Endothelial cell of umbilical vein (primary cell): ENCODE measurements at regions not wholly inside any gene's neighbourhood (a gene's known extent, or its start where the extent isn't known, plus 50 kb on each side); places are given as distances from the start of the nearest gene placed in this dataset.

Experiments
- BruUV-seq: library from RNA; stranded (reverse); fragments of 400-500 nt; replicated peaks from 2 replicates; lab custom pipeline; 2021; lab: Mats Ljungman, UMichigan
- CTCF ChIA-PET: fragments of 300-600, 350-600 bp; sonication (Branson Sonifier 250); formaldehyde crosslinking; loops from one replicate; lab custom pipeline; 2021; ENCODE audit warnings: antibody characterized with exemption, inconsistent platforms; lab: Charles Lee
- POLR2A ChIA-PET: fragments of 300-600, 350-600 bp; sonication (Branson Sonifier 250); formaldehyde crosslinking; loops from one replicate; lab custom pipeline; 2021; ENCODE audit warnings: antibody characterized with exemption, inconsistent platforms; lab: Charles Lee
- DNase-seq: peaks from one replicate; pipeline ENCODE4 v3.0.0-alpha.2; 2011; ENCODE audit warnings: low read depth, low spot score
- FAIRE-seq: peaks from 2 replicates; lab custom pipeline; 2011; peaks lifted over from hg19 to GRCh38; lab: Jason Lieb, UNC
- H2AFZ ChIP-seq: 2 replicates; pipeline ENCODE4 v1.6.0; 2012; ENCODE audit warnings: low read depth, low read length, control low read depth, inconsistent platforms
- H3K27ac ChIP-seq: 2 replicates; pipeline ENCODE4 v1.5.1; 2011; ENCODE audit warnings: low read depth, mild to moderate bottlenecking, control low read depth, low read length, moderate library complexity; ENCODE audit not compliant: insufficient read depth
- H3K27me3 ChIP-seq, 2 experiments: 2 replicates each; pipeline versions ENCODE4 v1.6.0 to v1.6.1; 2011; ENCODE audit warnings: low read length in 2 of 2, mixed read lengths in 1 of 2; ENCODE audit not compliant: control insufficient read depth in 2 of 2, insufficient read depth in 2 of 2
- H3K36me3 ChIP-seq, 2 experiments: 2 replicates in 1 of 2; 3 replicates in 1 of 2; pipeline ENCODE4 v1.5.1; 2011; ENCODE audit warnings: low read length in 2 of 2, mild to moderate bottlenecking in 1 of 2, moderate library complexity in 1 of 2; ENCODE audit not compliant: control insufficient read depth in 2 of 2, insufficient read depth in 2 of 2; ENCODE audit errors: extremely low read depth in 1 of 2
- H3K4me1 ChIP-seq: 3 replicates; pipeline ENCODE4 v1.5.1; 2011; ENCODE audit warnings: mild to moderate bottlenecking, low read length; ENCODE audit not compliant: control insufficient read depth, insufficient read depth; ENCODE audit errors: extremely low read depth
- H3K4me2 ChIP-seq: 2 replicates; pipeline ENCODE4 v1.6.1; 2011; ENCODE audit warnings: low read length, control low read depth, mixed read lengths; ENCODE audit not compliant: insufficient read depth
- H3K4me3 ChIP-seq, 3 experiments: fragments of 200-600 bp in 1 of 3; sonication (generic), shearing (Covaris generic) in 1 of 3; replicated peaks in 1 of 3; 2 replicates each; pipeline ENCODE4 v1.5.1; 2011 to 2016; ENCODE audit warnings: control low read depth in 3 of 3, low read length in 3 of 3, mild to moderate bottlenecking in 2 of 3, inconsistent platforms in 1 of 3, low read depth in 1 of 3, moderate library complexity in 1 of 3; ENCODE audit not compliant: insufficient read depth in 1 of 3
- H3K79me2 ChIP-seq: 2 replicates; pipeline ENCODE4 v1.6.0; 2012; ENCODE audit warnings: low read length, inconsistent platforms; ENCODE audit not compliant: control insufficient read depth, insufficient read depth
- H3K9ac ChIP-seq: replicated peaks from 2 replicates; pipeline ENCODE3; 2011; ENCODE audit warnings: low read length, control low read depth; ENCODE audit not compliant: insufficient read depth; ENCODE audit errors: extremely low read depth
- H3K9me1 ChIP-seq: replicated peaks from 3 replicates; pipeline ENCODE4 v1.6.0; 2011; ENCODE audit warnings: mild to moderate bottlenecking, low read length; ENCODE audit not compliant: control insufficient read depth, insufficient read depth; ENCODE audit errors: extremely low read depth
- H3K9me3 ChIP-seq: replicated peaks from 2 replicates; pipeline ENCODE4 v1.5.1; 2012; ENCODE audit warnings: low read length, inconsistent platforms; ENCODE audit not compliant: control insufficient read depth, insufficient read depth
- H4K20me1 ChIP-seq: replicated peaks from 2 replicates; pipeline ENCODE3; 2011; ENCODE audit warnings: mild to moderate bottlenecking, low read length; ENCODE audit not compliant: control insufficient read depth, insufficient read depth; ENCODE audit errors: extremely low read depth
- CTCF ChIP-seq, 2 donors: IDR thresholded peaks; 1 replicate in 1 of 2; 2 replicates in 1 of 2; pipeline ENCODE4 v1.5.1; 2011; ENCODE audit warnings: low read length in 2 of 2, mild to moderate bottlenecking in 2 of 2, moderate library complexity in 2 of 2, control low read depth in 1 of 2, inconsistent platforms in 1 of 2, low read depth in 1 of 2; ENCODE audit not compliant: insufficient read depth in 1 of 2; ENCODE audit errors: extremely low read depth in 1 of 2
- EZH2 ChIP-seq: IDR thresholded peaks from 2 replicates; pipeline ENCODE4 v1.6.1; 2012; ENCODE audit warnings: borderline replicate concordance, low read depth, mild to moderate bottlenecking, moderate library complexity, low read length, inconsistent platforms; ENCODE audit not compliant: severe bottlenecking
- FOS ChIP-seq: IDR thresholded peaks from 2 replicates; pipeline ENCODE4 v1.6.1; 2011; ENCODE audit warnings: mild to moderate bottlenecking, low read length, moderate library complexity, borderline replicate concordance; ENCODE audit not compliant: insufficient read depth
- GATA2 ChIP-seq: IDR thresholded peaks from 2 replicates; pipeline ENCODE4 v1.7.0; 2011; ENCODE audit warnings: low read depth, mild to moderate bottlenecking, moderate library complexity, mixed read lengths, low read length; ENCODE audit not compliant: insufficient read length, insufficient read depth
- JUN ChIP-seq: IDR thresholded peaks from 2 replicates; pipeline ENCODE4 v1.6.1; 2011; ENCODE audit warnings: borderline replicate concordance, low read depth; ENCODE audit not compliant: insufficient read length, insufficient read depth
- MAX ChIP-seq: IDR thresholded peaks from 2 replicates; pipeline ENCODE4 v1.6.1; 2011; ENCODE audit not compliant: insufficient read depth, insufficient read length
- MYC ChIP-seq: IDR thresholded peaks from one replicate; pipeline ENCODE4 v1.6.1; 2011; ENCODE audit warnings: mild to moderate bottlenecking, low read depth, low read length
- POLR2A ChIP-seq: IDR thresholded peaks from 2 replicates; pipeline ENCODE4 v1.6.1; 2012; ENCODE audit warnings: low read depth, mild to moderate bottlenecking, control low read depth, low read length
- POLR2AphosphoS5 ChIP-seq: IDR thresholded peaks from 2 replicates; pipeline ENCODE4 v1.6.1; 2012; ENCODE audit warnings: low read depth, mild to moderate bottlenecking, control low read depth, low read length, moderate library complexity; ENCODE audit not compliant: insufficient read depth
- dilution Hi-C: fragments of 300-500 bp; cut with MboI; formaldehyde crosslinking; loops from one replicate; pipeline ENCODE4 v1.15.0; 2019; ENCODE audit warnings: low sequenced_read_pairs; ENCODE audit not compliant: extremely low pct_ligation_motif_present
- intact Hi-C: fragments of 100-400 bp; cut with micrococcal nuclease; formaldehyde crosslinking; loops from one replicate; pipeline ENCODE4 v1.10.0; 2022

GRCh38 chr2:17058772-17059402, 393.3 kb upstream of the CYRIA start:
- no peak for TF ChIP-seq CTCF (IDR thresholded peaks at IDR 0.05; ENCODE audit: extremely low read depth in 1 of 2, insufficient read depth in 1 of 2, low read depth in 1 of 2, low read length in 2 of 2)
- no peak for TF ChIP-seq GATA2
- TF ChIP-seq JUN = no peak
- TF ChIP-seq POLR2A = no peak
- no peak for TF ChIP-seq MYC
- no peak for TF ChIP-seq FOS
- TF ChIP-seq EZH2 = no peak
- no peak for TF ChIP-seq POLR2AphosphoS5
- no peak for TF ChIP-seq MAX
- Histone ChIP-seq H3K79me2 (no peaks in the 10 kb centered on the region), H2AFZ (no peak overlapping the region), H3K4me1 (no peaks in the 10 kb centered on the region), H4K20me1 (no peaks in the 10 kb centered on the region), H3K27me3 (no peaks in the 10 kb centered on the region), H3K9ac (no peak overlapping the region), H3K4me2 (no peak overlapping the region), H3K9me1 (no peaks in the 10 kb centered on the region), H3K27ac (no peak overlapping the region), H3K9me3 (no peaks in the 10 kb centered on the region), H3K36me3 (no peaks in the 10 kb centered on the region), H3K4me3 (no peak overlapping the region)
- DNase-seq (no peak), FAIRE-seq (no peak)
- intact Hi-C loops = no loop called here
- dilution Hi-C loops = no loop called here
- POLR2A ChIA-PET = no interaction called here
- BruUV-seq = no TSS peak
- CTCF ChIA-PET = no interaction called here
